Neural cell (in vitro differentiated cells): ENCODE measurements at regions not wholly inside any gene's neighbourhood (a gene's known extent, or its start where the extent isn't known, plus 50 kb on each side); places are given as distances from the start of the nearest gene placed in this dataset.

ENCODE experiments used
- H2AFZ ChIP-seq: fragments of 200-600, 300-800 bp; sonication (generic), shearing (Covaris generic); 2 replicates; pipeline ENCODE4 v1.6.0; 2014; ENCODE audit warnings: low read depth, mild to moderate bottlenecking, antibody characterized with exemption, low read length, moderate library complexity
- H3F3A ChIP-seq: fragments of 200-600 bp; shearing (Covaris generic); 2 replicates; pipeline ENCODE4 v1.6.1; 2016; ENCODE audit warnings: mild to moderate bottlenecking, moderate library complexity, mixed read lengths, antibody characterized with exemption, low read length; ENCODE audit not compliant: insufficient read depth, poor library complexity, severe bottlenecking
- H3K27ac ChIP-seq: fragments of 200-600, 300-800 bp; sonication (generic), shearing (Covaris generic); 2 replicates; pipeline ENCODE4 v1.5.1; 2014; ENCODE audit warnings: mild to moderate bottlenecking, low read length, moderate library complexity
- H3K27me3 ChIP-seq: fragments of 300-800, 200-600 bp; sonication (generic), shearing (Covaris generic); 2 replicates; pipeline ENCODE4 v1.6.0; 2014; ENCODE audit warnings: mild to moderate bottlenecking, low read depth, low read length, moderate library complexity; ENCODE audit not compliant: insufficient read depth
- H3K36me3 ChIP-seq: fragments of 300-800, 200-600 bp; sonication (generic), shearing (Covaris generic); 2 replicates; pipeline ENCODE4 v1.5.1; 2014; ENCODE audit warnings: mild to moderate bottlenecking, antibody characterized with exemption, low read length, moderate library complexity; ENCODE audit not compliant: insufficient read depth
- H3K4me2 ChIP-seq: fragments of 300-800, 200-600 bp; sonication (generic), shearing (Covaris generic); 2 replicates; pipeline ENCODE4 v1.6.0; 2014; ENCODE audit warnings: mild to moderate bottlenecking, low read length
- H3K4me3 ChIP-seq: fragments of 300-800, 200-600 bp; sonication (generic), shearing (Covaris generic); 2 replicates; pipeline ENCODE4 v1.5.1; 2014; ENCODE audit warnings: mild to moderate bottlenecking, low read length, moderate library complexity
- H3K79me2 ChIP-seq: fragments of 200-600 bp; shearing (Covaris generic); replicated peaks from 2 replicates; pipeline ENCODE4 v1.6.0; 2014; ENCODE audit warnings: mild to moderate bottlenecking, low read length, moderate library complexity; ENCODE audit not compliant: insufficient read depth
- H3K9ac ChIP-seq: fragments of 300-800, 200-600 bp; sonication (generic), shearing (Covaris generic); 2 replicates; pipeline ENCODE4 v1.6.1; 2016; ENCODE audit warnings: mild to moderate bottlenecking, low read length, mixed read lengths
- H3K9me2 ChIP-seq: fragments of 200-600 bp; shearing (Covaris generic); 2 replicates; pipeline ENCODE4 v1.6.1; 2016; ENCODE audit warnings: mild to moderate bottlenecking, low read length, mixed read lengths; ENCODE audit not compliant: insufficient read depth
- H3K9me3 ChIP-seq: fragments of 200-600, 300-800 bp; sonication (generic), shearing (Covaris generic); 2 replicates; pipeline ENCODE4 v1.6.1; 2016; ENCODE audit warnings: mild to moderate bottlenecking, mixed run types, low read length, moderate library complexity, mixed read lengths
- H4K20me1 ChIP-seq: fragments of 200-600 bp; shearing (Covaris generic); 2 replicates; pipeline ENCODE4 v1.6.1; 2016; ENCODE audit warnings: mild to moderate bottlenecking, mixed run types; ENCODE audit not compliant: insufficient read depth
- CTCF ChIP-seq: fragments of 450-650 bp; IDR thresholded peaks from 2 replicates; pipeline ENCODE4 v1.5.1; 2014; ENCODE audit warnings: antibody characterized with exemption, mild to moderate bottlenecking, moderate library complexity; ENCODE audit not compliant: poor library complexity, severe bottlenecking
- EP300 ChIP-seq: fragments of 450-650 bp; conservative IDR thresholded peaks from 2 replicates; pipeline ENCODE4 v1.6.1; 2014; ENCODE audit warnings: antibody characterized with exemption, mild to moderate bottlenecking, moderate library complexity; ENCODE audit not compliant: poor library complexity, severe bottlenecking
- EZH2 ChIP-seq: fragments of 200-600, 300-800 bp; shearing (Covaris generic), sonication (generic); IDR thresholded peaks from 2 replicates; pipeline ENCODE4 v1.6.1; 2014; ENCODE audit warnings: antibody characterized with exemption, low read length, borderline replicate concordance, mild to moderate bottlenecking; ENCODE audit not compliant: insufficient read depth, poor library complexity, severe bottlenecking
- MXI1 ChIP-seq: fragments of 450-650 bp; conservative IDR thresholded peaks from 2 replicates; pipeline ENCODE4 v1.6.1; 2014; ENCODE audit warnings: antibody characterized with exemption, mild to moderate bottlenecking; ENCODE audit not compliant: poor library complexity, severe bottlenecking
- POLR2AphosphoS5 ChIP-seq: IDR thresholded peaks from 2 replicates; pipeline ENCODE4 v1.6.1; 2012
- RAD21 ChIP-seq: fragments of 450-650 bp; conservative IDR thresholded peaks from 2 replicates; pipeline ENCODE4 v1.6.1; 2014; ENCODE audit warnings: antibody characterized with exemption, mild to moderate bottlenecking, moderate library complexity
- REST ChIP-seq: IDR thresholded peaks from 2 replicates; pipeline ENCODE4 v1.6.1; 2012; ENCODE audit warnings: borderline replicate concordance
- SMC3 ChIP-seq: fragments of 450-650 bp; conservative IDR thresholded peaks from 2 replicates; pipeline ENCODE4 v1.6.1; 2014; ENCODE audit warnings: antibody characterized with exemption, mild to moderate bottlenecking, moderate library complexity; ENCODE audit not compliant: poor library complexity
- TAF1 ChIP-seq: IDR thresholded peaks from 2 replicates; pipeline ENCODE4 v1.6.1; 2012; ENCODE audit warnings: low read depth

- Histone ChIP-seq H2AFZ (no peak overlapping the region), H3K4me2 (no peak overlapping the region)
Observed at GRCh38 chr4:152159773-152160172, 376.1 kb downstream of the FBXW7 start.

GRCh38 chr4:152158225-152158624 lies 377.7 kb downstream of the FBXW7 start:
- no peak overlapping the region for H3K27ac ChIP-seq
- H3K27me3 ChIP-seq: no peaks in the 10 kb centered on the region
- no peaks in the 10 kb centered on the region for H3F3A ChIP-seq
- no peak overlapping the region for H3K4me3 ChIP-seq
- H3K36me3 ChIP-seq: no peaks in the 10 kb centered on the region
- no peaks in the 10 kb centered on the region for H3K9me3 ChIP-seq
- H3K79me2 ChIP-seq: no peaks in the 10 kb centered on the region
- no peak overlapping the region for H3K9ac ChIP-seq
- H3K4me2 ChIP-seq: no peak overlapping the region
- no peak overlapping the region for H2AFZ ChIP-seq
- no peaks in the 10 kb centered on the region for H3K9me2 ChIP-seq
- no peaks in the 10 kb centered on the region for H4K20me1 ChIP-seq
- TF ChIP-seq REST (no peak), TAF1 (no peak), SMC3 (no peak), CTCF (no peak), EP300 (no peak), MXI1 (no peak), POLR2AphosphoS5 (no peak)

More at GRCh38 chr4:152159773-152160172, 376.1 kb downstream of the FBXW7 start:
- H3K9me2 ChIP-seq: no peaks in the 10 kb centered on the region
- H3K9me3 ChIP-seq: no peaks in the 10 kb centered on the region
- no peak overlapping the region for H3K27ac ChIP-seq
- no peak overlapping the region for H3K9ac ChIP-seq
- H3K4me3 ChIP-seq: no peak overlapping the region
- no peak for TF ChIP-seq CTCF
- no peak for TF ChIP-seq REST
- TF ChIP-seq TAF1: no peak
- no peak for TF ChIP-seq EZH2
- no peak for TF ChIP-seq SMC3
- TF ChIP-seq RAD21: no peak
- TF ChIP-seq EP300: no peak
- TF ChIP-seq POLR2AphosphoS5: no peak
- no peak for TF ChIP-seq MXI1
- H3K27me3 ChIP-seq: no peaks in the 10 kb centered on the region
- H3K79me2 ChIP-seq: no peaks in the 10 kb centered on the region
- H3K36me3 ChIP-seq: no peaks in the 10 kb centered on the region
- H4K20me1 ChIP-seq: no peaks in the 10 kb centered on the region
- H3F3A ChIP-seq: no peaks in the 10 kb centered on the region
